Motor neuron (in vitro differentiated cells): ENCODE measurements at regions not wholly inside any gene's neighbourhood (a gene's known extent, or its start where the extent isn't known, plus 50 kb on each side); places are given as distances from the start of the nearest gene placed in this dataset.

Source experiments
- ATAC-seq, 8 experiments: fragments of 200-7000 bp; cut with Tn5 transposase; replicated peaks in 6 of 8; 2 replicates each; pipeline ENCODE4 v1.8.0; 2021; ENCODE audit warnings: mild to moderate bottlenecking in 8 of 8, moderate library complexity in 8 of 8
- H3K27ac ChIP-seq, 2 donors: fragments of 250-450 bp; sonication (Bioruptor Pico); 2 replicates each; pipeline ENCODE4 v1.9.0; 2021; ENCODE audit warnings: antibody characterized with exemption in 2 of 2, mild to moderate bottlenecking in 2 of 2, moderate library complexity in 1 of 2
- H3K4me1 ChIP-seq, 2 donors: fragments of 250-450 bp; sonication (Bioruptor Pico); replicated peaks in 1 of 2; 2 replicates each; pipeline ENCODE4 v1.6.1; 2021; ENCODE audit warnings: antibody characterized with exemption in 2 of 2, mild to moderate bottlenecking in 2 of 2, moderate library complexity in 1 of 2
- H3K4me3 ChIP-seq, 5 donors: fragments of 250-450 bp; sonication (Bioruptor Pico); 2 replicates each; pipeline ENCODE4 v1.9.0; 2021; ENCODE audit warnings: antibody characterized with exemption in 5 of 5, mild to moderate bottlenecking in 5 of 5, moderate library complexity in 4 of 5
- WGBS, 10 experiments: fragments of 450-650 bp; shearing (Covaris generic); methylation state at CpG; one replicate each; pipeline ENCODE4 v1.0.0; 2022; 5-methylcytosine and 5-hydroxymethylcytosine counted together
- in situ Hi-C, 9 experiments: fragments of 400-800 bp; cut with MboI; loops; one replicate each; pipeline ENCODE4 v1.15.0; 2021; ENCODE audit warnings: low sequenced_read_pairs in 9 of 9, low pct_unique_long_range_greater_than_20kb in 2 of 9; ENCODE audit not compliant: unreplicated experiment in 9 of 9

DNA sequence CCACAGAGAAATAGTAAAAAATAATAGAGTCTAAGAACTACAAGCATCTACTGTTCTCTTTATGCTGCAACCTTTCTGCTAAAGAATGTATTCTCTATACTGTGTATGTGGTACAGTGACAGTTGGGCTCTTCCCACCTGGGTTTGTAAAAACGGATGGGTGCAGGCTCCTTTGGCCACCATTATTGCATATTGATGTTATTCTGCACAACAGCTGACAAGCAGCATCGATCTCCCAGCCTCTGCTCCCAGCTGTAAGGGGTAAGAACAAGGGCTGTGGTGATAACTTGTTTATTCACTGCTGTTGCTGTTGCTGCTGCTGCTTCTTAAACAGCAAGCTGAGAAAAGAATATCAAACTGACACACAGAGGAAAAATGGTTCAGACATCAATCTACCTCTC is 56.1 kb downstream of the KCNRG start:
- H3K4me3 ChIP-seq, result no peak overlapping the region
- ATAC-seq, result peak in 6 of 8 experiments; percentile 36 to 54 (median 44)
- no peak overlapping the region for H3K27ac ChIP-seq
- in situ Hi-C loops, result no loop called here
- 0 to 76% (median 28%) methylated on average over 1 to 2 of the region's 2 CpGs; no CpG with 5 or more reads in 2 of the 10 experiments for WGBS, 10 experiments
- no peaks in the 10 kb centered on the region for H3K4me1 ChIP-seq

DNA sequence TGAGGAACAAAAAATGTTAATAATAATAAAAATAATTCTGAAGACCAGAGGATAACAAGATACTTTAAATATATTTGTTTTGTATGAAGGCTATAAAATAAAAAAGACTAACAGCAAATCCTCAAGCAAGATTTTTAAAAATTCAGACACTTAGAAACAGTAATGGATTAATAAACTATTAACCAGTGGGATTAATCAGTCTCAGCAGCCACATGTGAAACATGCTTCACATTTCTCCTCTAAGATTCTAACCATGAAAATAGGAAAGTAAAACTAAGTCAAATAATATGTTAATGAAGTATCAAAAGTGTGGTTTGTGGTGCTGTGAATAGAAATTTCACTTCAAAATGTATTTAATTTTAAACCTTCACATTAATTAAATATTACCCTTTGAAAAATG is 57.4 kb downstream of the KCNRG start:
- no peaks in the 10 kb centered on the region for H3K4me1 ChIP-seq
- H3K27ac ChIP-seq, result no peak overlapping the region
- no peak overlapping the region for H3K4me3 ChIP-seq
- ATAC-seq, result no peak
- in situ Hi-C loops, result no loop called here

DNA sequence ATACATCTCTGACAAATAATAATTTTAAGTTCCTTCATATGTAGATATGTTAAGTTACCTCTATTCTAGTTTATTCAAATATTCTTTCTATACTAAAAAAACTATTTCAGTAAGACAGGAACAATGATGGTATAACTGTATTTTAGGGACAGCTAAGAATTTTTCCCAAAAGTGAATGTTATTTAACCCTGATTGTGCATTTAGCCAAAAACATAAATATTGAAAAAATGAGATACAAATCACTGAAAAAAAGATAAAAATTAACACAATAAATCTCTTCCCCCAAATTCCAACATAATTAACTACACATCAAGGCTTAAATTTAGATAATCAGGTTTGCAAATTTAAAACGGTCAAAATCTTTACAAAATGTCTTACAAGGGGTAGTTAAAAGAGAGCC is 58.1 kb downstream of the KCNRG start:
- H3K27ac ChIP-seq, result no peak overlapping the region
- no peak overlapping the region for H3K4me3 ChIP-seq
- in situ Hi-C loops, result no loop called here
- 13 to 86% (median 56%) methylated on average over 1 of the region's 1 CpG; no CpG with 5 or more reads in 2 of the 10 experiments for WGBS, 10 experiments
- no peaks in the 10 kb centered on the region for H3K4me1 ChIP-seq
- no peak for ATAC-seq

DNA sequence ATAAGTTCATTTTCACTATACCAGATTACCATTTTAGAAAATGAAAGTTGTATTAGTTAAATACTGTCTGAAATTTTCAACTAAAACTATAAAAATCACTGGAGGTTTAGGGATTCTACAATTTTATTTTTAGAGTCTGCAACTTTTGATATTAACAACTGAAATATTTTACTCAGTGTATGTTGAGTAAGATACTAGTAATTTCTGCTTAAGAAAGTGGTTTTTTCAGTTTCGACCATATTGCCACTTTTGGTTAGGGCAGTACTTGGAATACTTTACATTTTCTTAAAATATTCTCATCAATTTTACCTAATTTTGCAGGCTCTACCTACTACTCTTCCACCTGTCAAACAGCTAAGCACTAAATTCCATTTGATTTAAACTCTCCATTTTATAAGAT is 59.6 kb downstream of the KCNRG start:
- in situ Hi-C loops, result loop anchor here in 1 of 9 experiments (25.0 kb wide), 1 partner anchor 737 kb away; no protein-coding TSS in a partner anchor
- Histone ChIP-seq H3K4me3 (no peak overlapping the region), H3K4me1 (no peaks in the 10 kb centered on the region), H3K27ac (no peak overlapping the region)
- no peak for ATAC-seq
- WGBS, 10 experiments, result 57 to 100% (median 97%) methylated on average over 1 of the region's 1 CpG

- no peak for ATAC-seq
- WGBS, 10 experiments, result 38 to 100% (median 79%) methylated on average over 2 to 3 of the region's 3 CpGs
- no peak overlapping the region for H3K4me3 ChIP-seq
- in situ Hi-C loops, result loop anchor here in 1 of 9 experiments (25.0 kb wide), 1 partner anchor 737 kb away; no protein-coding TSS in a partner anchor
- no peaks in the 10 kb centered on the region for H3K4me1 ChIP-seq
- H3K27ac ChIP-seq, result no peak overlapping the region
These were observed 60.4 kb downstream of the KCNRG start for GRCh38 chr13:50075619-50076097.

DNA sequence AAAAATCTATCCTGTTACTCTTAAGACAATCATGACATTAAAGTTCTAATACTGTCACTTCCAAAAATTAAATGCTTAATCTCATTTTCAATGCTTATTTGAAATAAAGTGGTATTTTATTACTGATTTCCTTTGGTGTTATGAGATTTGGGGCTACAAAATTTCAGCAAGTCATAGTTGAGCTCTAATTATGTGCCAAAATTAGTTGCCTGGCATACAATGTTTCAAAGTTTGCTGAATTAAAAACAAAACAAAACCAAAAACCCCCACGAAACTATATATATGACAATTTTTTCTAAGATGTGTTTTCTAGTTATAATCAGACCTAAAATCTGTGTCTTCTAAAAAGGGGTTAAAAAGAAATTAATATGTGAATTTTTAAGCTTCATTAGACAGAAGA is 62.2 kb downstream of the KCNRG start:
- H3K4me3 ChIP-seq, result no peak overlapping the region
- no peaks in the 10 kb centered on the region for H3K4me1 ChIP-seq
- 22 to 100% (median 81%) methylated on average over 1 of the region's 1 CpG; no CpG with 5 or more reads in 2 of the 10 experiments for WGBS, 10 experiments
- ATAC-seq, result no peak
- in situ Hi-C loops, result loop anchor here in 1 of 9 experiments (25.0 kb wide), 1 partner anchor 735 kb away; no protein-coding TSS in a partner anchor
- H3K27ac ChIP-seq, result no peak overlapping the region

- Histone ChIP-seq H3K4me1 (no peaks in the 10 kb centered on the region), H3K27ac (no peak overlapping the region), H3K4me3 (no peak overlapping the region)
- in situ Hi-C loops, result loop anchor here in 1 of 9 experiments (25.0 kb wide), 1 partner anchor 734 kb away; no protein-coding TSS in a partner anchor
- WGBS, 10 experiments, result 15 to 72% (median 58%) methylated on average over 1 to 3 of the region's 3 CpGs
- ATAC-seq, result no peak
These were observed 63.1 kb downstream of the KCNRG start for GRCh38 chr13:50078231-50078894.

DNA sequence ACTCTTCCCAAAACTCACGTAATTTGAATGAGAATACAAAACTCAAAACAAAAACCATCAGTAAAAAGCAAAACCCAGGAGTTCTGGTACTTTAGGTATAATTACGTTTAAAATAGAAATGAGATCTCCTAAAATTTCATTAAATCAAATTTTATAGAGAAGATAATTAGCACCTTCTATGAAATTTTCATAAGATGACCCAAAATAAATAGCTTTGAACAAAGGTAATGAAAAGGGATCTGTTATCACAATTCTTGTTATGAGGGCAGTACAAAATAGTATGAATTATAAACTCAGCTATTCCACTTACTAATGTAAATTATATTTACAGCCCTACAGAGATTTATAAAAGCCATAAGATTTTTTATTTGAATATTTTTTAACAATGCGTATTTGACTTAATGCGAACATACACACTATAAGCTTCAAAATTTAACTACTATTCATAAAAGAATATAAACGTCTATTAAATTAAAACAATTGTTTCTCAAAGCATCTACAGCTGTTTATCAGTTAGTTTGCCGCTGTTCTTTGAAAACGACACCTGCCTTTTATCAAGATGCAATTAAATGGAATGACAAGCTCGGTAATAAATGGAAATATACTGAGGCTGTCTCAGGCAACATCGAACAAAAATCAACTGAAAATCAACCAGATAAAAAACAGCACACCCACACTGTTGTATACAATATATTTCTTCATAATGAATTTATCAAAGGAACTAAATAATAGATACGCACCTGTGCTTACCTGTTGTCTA is 63.8 kb downstream of the KCNRG start:
- ATAC-seq, result no peak
- peak overlapping the region in 3 of 5 donors; percentile 64 to 76 (median 74) for H3K4me3 ChIP-seq
- 3 to 85% (median 32%) methylated on average over 3 to 10 of the region's 10 CpGs for WGBS, 10 experiments
- no peaks in the 10 kb centered on the region for H3K4me1 ChIP-seq
- in situ Hi-C loops, result loop anchor here in 1 of 9 experiments (25.0 kb wide), 1 partner anchor 733 kb away; no protein-coding TSS in a partner anchor
- no peak overlapping the region for H3K27ac ChIP-seq

DNA sequence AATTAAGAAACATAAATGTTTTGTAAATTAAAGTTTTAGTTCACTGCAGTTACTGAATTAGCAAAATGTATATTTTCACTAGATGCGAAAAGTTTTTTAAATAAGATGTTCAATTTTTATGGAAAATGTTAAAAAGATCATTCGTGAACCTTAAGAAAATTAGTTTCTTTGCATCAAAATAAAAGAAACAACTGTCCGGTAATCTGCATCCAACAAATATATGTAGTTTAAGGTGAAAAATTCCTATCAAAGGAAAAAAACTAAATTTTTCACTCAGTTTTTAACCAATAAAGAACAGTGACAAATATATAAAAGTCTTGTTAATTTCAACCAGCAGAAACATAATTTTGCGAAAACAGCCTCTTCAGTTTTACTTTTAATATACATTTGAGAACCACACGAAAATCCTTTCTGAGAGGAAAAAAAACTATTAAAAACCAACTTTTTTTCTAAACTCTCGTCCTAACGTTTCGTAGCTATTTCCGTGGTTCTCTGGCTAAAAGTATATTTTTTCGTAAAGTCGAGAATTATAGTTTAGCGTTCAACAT is 64.5 kb downstream of the KCNRG start:
- Histone ChIP-seq H3K4me3 (peak overlapping the region; percentile 54 to 76 (median 64)), H3K27ac (no peak overlapping the region), H3K4me1 (no peaks in the 10 kb centered on the region)
- in situ Hi-C loops, result loop anchor here in 1 of 9 experiments (25.0 kb wide), 1 partner anchor 733 kb away; no protein-coding TSS in a partner anchor
- no peak for ATAC-seq
- WGBS, 10 experiments, result 0 to 70% (median 4%) methylated on average over 2 to 12 of the region's 12 CpGs

GRCh38 chr13:50080203-50080910 is 65.1 kb downstream of the KCNRG start:
- ATAC-seq, result peak in 1 of 8 experiments; percentile 2
- in situ Hi-C loops, result loop anchor here in 1 of 9 experiments (25.0 kb wide), 1 partner anchor 732 kb away; no protein-coding TSS in a partner anchor
- no peak overlapping the region for H3K27ac ChIP-seq
- H3K4me1 ChIP-seq, result no peaks in the 10 kb centered on the region
- peak overlapping the region; percentile 54 to 76 (median 64) for H3K4me3 ChIP-seq
- 0 to 37% (median 1%) methylated on average over 1 to 25 of the region's 29 CpGs for WGBS, 10 experiments

- H3K4me3 ChIP-seq, result peak overlapping the region; percentile 54 to 76 (median 64)
- H3K4me1 ChIP-seq, result no peaks in the 10 kb centered on the region
- ATAC-seq, result peak; percentile 2 to 51 (median 40)
- H3K27ac ChIP-seq, result peak overlapping the region; percentile 8 to 62
- WGBS, 10 experiments, result 0 to 6% (median 0%) methylated on average over 4 to 18 of the region's 67 CpGs
- in situ Hi-C loops, result loop anchor here in 1 of 9 experiments (25.0 kb wide), 1 partner anchor 731 kb away; no protein-coding TSS in a partner anchor
These were observed 65.9 kb downstream of the KCNRG start for GRCh38 chr13:50080911-50081678.
